ENCODE measurements at regions not wholly inside any gene's neighbourhood (a gene's known extent, or its start where the extent isn't known, plus 50 kb on each side); places are given as distances from the start of the nearest gene placed in this dataset.
"Not testable (repeated sequence)": the region's sequence is repeated elsewhere in the genome, so short reads cannot be mapped to it uniquely, and the experiment has no call there.

DNA sequence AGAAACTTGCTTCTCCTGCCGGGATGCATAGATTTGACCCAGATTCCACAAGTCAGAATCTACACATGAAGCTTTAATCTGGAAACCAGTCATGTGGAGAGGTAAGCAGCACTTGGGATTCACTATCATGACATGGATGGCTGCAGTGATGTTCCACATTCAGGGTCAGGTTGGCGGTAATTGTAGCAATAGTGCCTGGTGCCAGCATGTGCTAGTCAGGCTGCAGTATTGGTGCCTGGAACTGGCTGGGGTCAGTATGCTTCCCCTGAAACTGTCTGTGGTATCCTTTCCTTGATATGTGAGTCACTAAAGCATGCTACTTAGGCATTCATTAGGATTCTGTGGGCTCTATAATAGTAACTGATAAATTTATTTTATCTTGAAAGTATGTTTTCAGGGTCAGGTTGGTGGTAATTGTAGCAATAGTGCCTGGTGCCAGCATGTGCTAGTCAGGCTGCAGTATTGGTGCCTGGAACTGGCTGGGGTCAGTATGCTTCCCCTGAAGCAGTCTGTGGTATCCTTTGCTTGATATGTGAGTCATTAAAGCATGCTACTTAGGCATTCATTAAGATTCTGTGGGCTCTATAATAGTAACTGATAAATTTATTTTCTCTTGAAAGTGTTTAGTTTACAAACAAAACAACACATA lies 1439.2 kb downstream of the ZPLD1 start:
- CTCF ChIA-PET: no interaction called here
- Mint-ChIP-seq H3K36me3 (ENCODE audit: insufficient read depth, unreplicated experiment) (no peaks in the 10 kb centered on the region), H3K4me3 (ENCODE audit: unreplicated experiment) (no peak overlapping the region), H3K9me3 (ENCODE audit: unreplicated experiment) (no peaks in the 10 kb centered on the region), H3K27me3 (ENCODE audit: insufficient read depth, unreplicated experiment) (peaks cover 96% of the 10 kb centered on the region), H3K4me1 (ENCODE audit: insufficient read depth, unreplicated experiment) (no peaks in the 10 kb centered on the region), H3K27ac (ENCODE audit: low read depth, unreplicated experiment) (no peak overlapping the region)
- no TSS peak for BruUV-seq (replicated peaks)
- intact Hi-C loops (cut with micrococcal nuclease): no loop called here
- POLR2A ChIA-PET: no interaction called here
- TF ChIP-seq, protein P1, sequence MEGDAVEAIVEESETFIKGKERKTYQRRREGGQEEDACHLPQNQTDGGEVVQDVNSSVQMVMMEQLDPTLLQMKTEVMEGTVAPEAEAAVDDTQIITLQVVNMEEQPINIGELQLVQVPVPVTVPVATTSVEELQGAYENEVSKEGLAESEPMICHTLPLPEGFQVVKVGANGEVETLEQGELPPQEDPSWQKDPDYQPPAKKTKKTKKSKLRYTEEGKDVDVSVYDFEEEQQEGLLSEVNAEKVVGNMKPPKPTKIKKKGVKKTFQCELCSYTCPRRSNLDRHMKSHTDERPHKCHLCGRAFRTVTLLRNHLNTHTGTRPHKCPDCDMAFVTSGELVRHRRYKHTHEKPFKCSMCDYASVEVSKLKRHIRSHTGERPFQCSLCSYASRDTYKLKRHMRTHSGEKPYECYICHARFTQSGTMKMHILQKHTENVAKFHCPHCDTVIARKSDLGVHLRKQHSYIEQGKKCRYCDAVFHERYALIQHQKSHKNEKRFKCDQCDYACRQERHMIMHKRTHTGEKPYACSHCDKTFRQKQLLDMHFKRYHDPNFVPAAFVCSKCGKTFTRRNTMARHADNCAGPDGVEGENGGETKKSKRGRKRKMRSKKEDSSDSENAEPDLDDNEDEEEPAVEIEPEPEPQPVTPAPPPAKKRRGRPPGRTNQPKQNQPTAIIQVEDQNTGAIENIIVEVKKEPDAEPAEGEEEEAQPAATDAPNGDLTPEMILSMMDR (IDR thresholded peaks at IDR 0.05; ENCODE audit: unreplicated experiment): no peak
- no peak for DNase-seq (ENCODE audit: unreplicated experiment)

DNA sequence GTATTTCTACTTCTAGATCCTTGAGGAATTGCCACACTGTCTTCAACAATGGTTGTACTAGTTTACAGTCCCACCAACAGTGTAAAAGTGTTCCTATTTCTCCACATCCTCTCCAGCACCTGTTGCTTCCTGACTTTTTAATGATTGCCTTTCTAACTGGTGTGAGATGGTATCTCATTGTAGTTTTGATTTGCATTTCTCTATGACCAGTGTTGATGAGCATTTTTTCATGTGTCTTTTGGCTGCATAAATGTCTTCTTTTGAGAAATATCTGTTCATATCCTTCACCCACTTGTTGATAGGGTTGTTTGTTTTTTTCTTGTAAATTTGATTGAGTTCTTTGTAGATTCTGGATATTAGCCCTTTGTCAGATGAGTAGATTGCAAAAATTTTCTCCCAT lies 1447.0 kb downstream of the ZPLD1 start:
- H3K27me3 Mint-ChIP-seq (ENCODE audit: insufficient read depth, unreplicated experiment): peaks cover 98% of the 10 kb centered on the region
- CTCF ChIA-PET; H3K4me1 Mint-ChIP-seq (ENCODE audit: insufficient read depth, unreplicated experiment); H3K4me3 Mint-ChIP-seq (ENCODE audit: unreplicated experiment); DNase-seq (ENCODE audit: unreplicated experiment); H3K9me3 Mint-ChIP-seq (ENCODE audit: unreplicated experiment); H3K27ac Mint-ChIP-seq (ENCODE audit: low read depth, unreplicated experiment); POLR2A ChIA-PET; H3K36me3 Mint-ChIP-seq (ENCODE audit: insufficient read depth, unreplicated experiment); intact Hi-C loops (cut with micrococcal nuclease); BruUV-seq (replicated peaks): not testable (repeated sequence)

DNA sequence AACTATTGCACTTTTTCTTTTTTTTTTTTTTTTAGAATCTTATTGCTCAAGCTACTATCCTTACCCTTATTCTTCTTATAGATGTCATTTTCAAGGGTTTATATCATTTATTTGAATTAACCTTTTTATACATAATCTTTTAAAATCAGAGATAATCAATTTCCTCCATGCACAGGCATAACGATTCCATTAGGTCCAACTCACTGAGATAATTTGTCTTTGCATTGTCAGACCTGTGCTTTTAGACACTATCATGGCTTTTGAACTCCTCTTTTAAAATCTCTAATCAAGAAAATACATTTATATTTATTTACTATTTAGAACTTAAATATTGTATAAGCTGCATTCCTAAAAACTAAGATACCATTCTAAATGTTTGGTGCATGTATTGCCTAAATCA lies 1454.9 kb downstream of the ZPLD1 start:
- no peak for DNase-seq (ENCODE audit: unreplicated experiment)
- no peak overlapping the region for H3K27ac Mint-ChIP-seq (ENCODE audit: low read depth, unreplicated experiment)
- TF ChIP-seq, protein P1 (IDR thresholded peaks at IDR 0.05; ENCODE audit: unreplicated experiment): no peak
- peaks cover 94% of the 10 kb centered on the region for H3K27me3 Mint-ChIP-seq (ENCODE audit: insufficient read depth, unreplicated experiment)
- ChIA-PET POLR2A (interaction anchor here (0.6 kb wide), 1 partner anchor 910 kb away, joined by 3 read pairs; no protein-coding TSS in a partner anchor), CTCF (interaction anchor here (0.5 to 0.6 kb wide), 2 partner anchors 23 to 1207 kb away, joined by 4 to 5 read pairs; no protein-coding TSS in a partner anchor)
- H3K4me3 Mint-ChIP-seq (ENCODE audit: unreplicated experiment): no peak overlapping the region
- H3K4me1 Mint-ChIP-seq (ENCODE audit: insufficient read depth, unreplicated experiment): no peaks in the 10 kb centered on the region
- no peaks in the 10 kb centered on the region for H3K9me3 Mint-ChIP-seq (ENCODE audit: unreplicated experiment)
- H3K36me3 Mint-ChIP-seq (ENCODE audit: insufficient read depth, unreplicated experiment): no peaks in the 10 kb centered on the region
- BruUV-seq (replicated peaks): no TSS peak
- intact Hi-C loops (cut with micrococcal nuclease): no loop called here

DNA sequence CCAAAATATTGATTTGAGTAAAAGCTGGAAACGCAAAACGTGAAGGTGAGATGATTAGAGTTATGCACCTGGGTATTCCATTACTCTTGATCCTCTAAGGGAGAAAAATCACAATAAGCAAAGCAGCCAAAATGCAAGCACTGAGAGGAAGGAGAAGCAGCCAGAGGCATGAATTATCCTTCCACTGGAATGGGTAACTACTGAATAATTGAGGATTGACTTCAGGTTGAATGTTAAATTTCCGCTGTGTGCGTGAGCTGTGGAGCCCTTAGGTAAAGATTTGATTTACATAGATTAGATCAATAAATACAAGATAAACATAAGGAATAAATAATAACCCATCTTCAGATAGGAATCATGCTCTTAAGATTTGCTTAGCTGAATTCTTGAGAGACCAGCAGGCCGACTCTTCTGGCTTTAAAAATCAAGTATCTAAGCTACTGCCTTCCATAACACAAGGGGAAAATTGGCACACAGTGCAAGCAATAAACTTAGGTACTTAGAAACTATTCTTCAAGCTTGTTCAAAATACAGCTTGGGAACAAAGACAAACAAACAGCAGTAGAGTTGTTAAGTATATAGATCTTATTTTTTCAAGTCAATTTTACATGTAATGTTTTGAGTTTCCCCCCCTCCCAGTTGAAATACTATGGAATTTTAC lies 1459.5 kb downstream of the ZPLD1 start:
- Mint-ChIP-seq H3K9me3 (ENCODE audit: unreplicated experiment) (no peaks in the 10 kb centered on the region), H3K4me3 (ENCODE audit: unreplicated experiment) (no peak overlapping the region), H3K27me3 (ENCODE audit: insufficient read depth, unreplicated experiment) (peaks cover 92% of the 10 kb centered on the region), H3K4me1 (ENCODE audit: insufficient read depth, unreplicated experiment) (no peaks in the 10 kb centered on the region), H3K27ac (ENCODE audit: low read depth, unreplicated experiment) (no peak overlapping the region), H3K36me3 (ENCODE audit: insufficient read depth, unreplicated experiment) (no peaks in the 10 kb centered on the region)
- DNase-seq (ENCODE audit: unreplicated experiment): no peak
- TF ChIP-seq, protein P1 (IDR thresholded peaks at IDR 0.05; ENCODE audit: unreplicated experiment): no peak
- POLR2A ChIA-PET: no interaction called here
- no TSS peak for BruUV-seq (replicated peaks)
- intact Hi-C loops (cut with micrococcal nuclease): no loop called here
- CTCF ChIA-PET: no interaction called here
